GM21529 (cell line): ENCODE measurements at regions not wholly inside any gene's neighbourhood (a gene's known extent, or its start where the extent isn't known, plus 50 kb on each side); places are given as distances from the start of the nearest gene placed in this dataset.
"Not testable (repeated sequence)": the region's sequence is repeated elsewhere in the genome, so short reads cannot be mapped to it uniquely, and the experiment has no call there.

Source experiments
- ATAC-seq: cut with Tn5 transposase; IDR thresholded peaks from one replicate; pipeline ENCODE4 v1.9.1; 2021; ENCODE audit not compliant: unreplicated experiment

DNA sequence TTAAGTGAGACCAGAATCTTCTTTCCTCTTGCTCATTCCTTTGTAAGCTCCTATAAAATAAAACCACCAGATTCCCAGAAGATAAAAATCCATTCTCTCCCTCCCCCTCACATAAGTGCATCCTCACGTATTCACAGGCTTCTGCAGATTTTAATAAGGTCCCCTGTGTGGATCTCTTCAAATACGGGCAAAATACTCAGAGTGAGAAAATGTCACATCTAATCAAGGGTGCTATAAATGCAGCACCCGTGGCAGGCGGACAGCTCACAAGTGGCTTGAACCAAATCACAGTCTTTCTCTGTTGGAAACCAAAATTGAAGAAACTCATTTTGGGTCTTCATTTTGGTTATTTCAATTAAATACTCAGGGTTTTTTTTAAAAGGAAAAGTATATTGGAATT, 212.9 kb upstream of the CMC1 start:
- ATAC-seq: no peak

DNA sequence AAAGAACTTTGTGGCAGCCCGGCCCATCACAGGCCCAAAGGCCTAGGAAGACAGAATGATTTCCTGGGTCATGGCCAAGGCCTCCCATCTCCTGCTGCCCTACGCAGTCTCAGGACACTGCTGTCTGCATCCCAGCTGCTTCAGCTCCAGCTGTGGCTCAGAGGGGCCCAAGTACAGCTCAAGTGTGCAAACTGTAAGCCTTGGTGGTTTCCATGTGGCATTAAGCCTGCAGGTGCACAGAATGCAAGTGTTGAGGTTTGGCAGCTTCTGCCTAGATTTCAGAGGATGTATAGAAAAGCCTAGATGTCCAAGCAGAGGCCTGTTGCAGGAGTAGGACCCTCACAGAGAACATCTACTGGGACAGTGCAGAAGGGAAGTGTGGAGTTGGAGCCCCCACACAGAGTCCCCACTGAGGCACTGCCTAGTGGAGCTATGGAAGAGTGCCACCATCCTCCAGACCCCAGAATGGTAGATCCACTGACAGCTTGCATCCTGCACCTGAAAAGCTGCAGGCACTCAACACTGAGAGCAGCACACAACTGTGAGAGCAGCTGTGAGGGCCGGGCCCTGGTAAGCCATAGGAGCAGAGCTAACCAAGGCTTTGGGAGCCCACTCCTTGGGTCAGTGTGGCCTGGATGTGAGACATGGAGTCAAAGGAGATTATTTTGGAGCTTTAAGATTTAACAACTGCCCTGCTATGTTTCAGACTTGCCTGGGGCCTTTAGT, 208.2 kb upstream of the CMC1 start:
- ATAC-seq: no peak

DNA sequence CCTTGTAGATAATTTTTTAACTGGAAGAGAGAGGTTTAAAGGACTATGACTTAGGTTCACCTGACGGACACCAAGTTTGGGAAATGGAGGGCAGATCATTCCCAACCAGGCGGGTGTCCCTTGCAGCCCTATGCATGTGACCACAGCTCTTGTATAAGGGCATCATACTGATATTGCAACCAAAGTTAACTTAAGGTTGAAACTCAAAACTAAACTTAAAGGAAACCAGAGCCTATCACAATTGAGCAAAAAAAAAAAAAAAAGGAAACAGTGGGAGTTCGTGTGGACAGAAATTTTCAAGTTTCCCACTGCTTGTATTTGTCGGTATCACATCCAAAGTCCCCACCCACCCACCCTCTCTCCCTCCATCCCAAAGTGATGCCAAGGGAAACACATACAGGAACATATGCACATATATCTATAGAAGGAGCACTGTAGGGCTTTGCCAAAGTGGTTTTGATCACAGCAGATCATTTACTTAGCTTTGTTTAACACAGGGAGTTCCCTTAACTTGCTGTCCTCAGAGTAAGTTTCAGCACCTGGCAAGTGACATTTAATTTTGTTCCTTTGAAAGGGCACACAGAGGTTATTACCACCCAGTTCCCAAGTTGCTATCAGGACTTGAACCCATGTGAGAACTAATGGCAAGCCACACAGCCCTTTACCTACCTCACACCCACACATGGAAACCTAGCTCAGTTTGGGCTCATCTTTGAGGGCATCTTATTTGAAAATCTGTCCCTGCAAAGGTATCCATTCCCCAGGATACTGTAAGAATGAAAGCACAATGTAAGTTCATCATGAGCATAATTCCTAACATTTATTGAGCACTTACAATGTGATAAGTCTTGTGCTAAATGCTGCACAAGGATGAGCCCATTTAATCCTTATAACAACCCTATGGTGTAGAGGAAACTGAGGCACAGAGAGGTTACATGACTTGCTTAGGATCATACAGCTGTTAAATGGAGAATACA, 204.5 kb upstream of the CMC1 start:
- peak; percentile 58 for ATAC-seq

DNA sequence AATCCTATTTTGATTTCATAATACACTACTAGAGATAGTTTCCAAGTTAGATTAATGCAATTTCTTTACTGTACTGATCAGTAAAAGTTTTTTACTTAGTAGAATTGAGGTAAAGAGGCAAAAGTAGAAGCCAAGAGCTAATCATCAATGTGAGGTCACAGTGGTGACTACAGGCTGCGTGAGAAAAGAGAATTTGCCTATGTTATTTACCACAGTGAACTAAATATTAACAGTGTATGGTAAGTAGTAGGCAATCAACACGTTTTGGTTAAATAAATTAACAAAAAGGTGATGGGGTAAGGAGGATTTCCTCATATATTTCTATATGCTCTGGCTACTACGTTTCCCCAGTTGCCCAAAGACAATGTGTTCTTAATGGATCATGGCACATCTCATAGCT, 202.2 kb upstream of the CMC1 start:
- no peak for ATAC-seq

DNA sequence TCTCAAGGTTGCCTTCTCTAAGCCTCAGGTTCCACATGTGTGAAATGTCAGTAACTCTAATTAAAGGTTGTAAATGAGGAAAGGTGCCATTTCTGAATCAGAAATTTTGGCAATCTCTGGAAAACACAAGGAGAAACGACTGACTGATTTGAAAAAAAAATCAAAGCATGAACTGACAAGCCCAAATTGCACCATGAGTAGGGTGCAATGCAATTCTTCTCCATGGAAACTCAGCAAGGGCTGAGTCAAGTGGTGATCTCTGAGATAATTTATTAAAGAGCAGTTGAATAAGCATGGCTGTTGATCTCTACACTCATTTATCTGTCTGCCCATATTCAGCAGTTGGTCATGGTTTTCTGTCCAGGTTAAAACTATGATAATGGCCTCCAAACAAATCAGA, 201.6 kb upstream of the CMC1 start:
- no peak for ATAC-seq

DNA sequence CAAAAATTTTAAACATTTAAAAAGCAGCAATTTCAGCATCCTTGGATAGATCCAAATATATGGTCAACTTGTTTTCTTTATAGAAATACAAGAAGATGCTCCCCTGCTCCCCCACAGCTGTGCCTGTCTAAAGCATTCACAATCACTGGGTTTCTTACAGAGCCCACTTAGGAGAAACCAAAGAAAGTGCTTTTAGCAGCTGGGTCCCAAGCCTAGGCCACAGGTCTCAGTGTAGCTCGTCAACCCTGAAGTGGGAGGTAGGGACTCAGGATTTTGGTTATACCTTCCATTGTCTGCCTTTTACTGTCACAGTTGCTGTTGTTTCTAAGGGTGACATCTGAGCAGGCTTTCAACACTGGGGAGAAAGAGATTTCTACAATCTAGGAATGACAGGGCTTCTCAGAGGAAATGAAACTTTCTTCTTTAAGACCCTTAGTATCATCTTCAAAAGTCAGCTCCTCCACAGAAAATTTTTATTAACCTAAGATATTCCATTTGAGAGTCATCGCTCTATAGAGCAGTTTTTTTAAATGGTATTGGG, 199.3 kb upstream of the CMC1 start:
- peak; percentile 59 for ATAC-seq

DNA sequence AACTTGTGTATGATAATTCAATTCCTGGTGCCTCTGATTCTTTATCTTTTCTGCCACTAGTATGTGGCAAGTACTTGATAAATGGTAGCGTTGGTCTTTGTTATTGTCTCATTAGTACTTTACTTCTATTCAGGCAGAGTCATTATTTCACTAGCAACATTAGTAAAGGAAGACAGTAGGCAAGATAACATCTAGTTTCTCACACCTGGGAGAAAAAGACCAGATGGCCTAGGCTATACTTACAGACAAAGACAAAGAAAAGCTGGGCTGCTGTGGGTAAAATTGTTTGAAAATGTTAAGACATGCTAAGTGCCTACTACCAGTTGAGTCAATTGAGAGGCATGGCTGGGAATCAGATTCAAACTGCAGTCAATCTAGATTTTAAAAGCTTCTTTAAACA, 198.7 kb upstream of the CMC1 start:
- ATAC-seq: peak; percentile 34

DNA sequence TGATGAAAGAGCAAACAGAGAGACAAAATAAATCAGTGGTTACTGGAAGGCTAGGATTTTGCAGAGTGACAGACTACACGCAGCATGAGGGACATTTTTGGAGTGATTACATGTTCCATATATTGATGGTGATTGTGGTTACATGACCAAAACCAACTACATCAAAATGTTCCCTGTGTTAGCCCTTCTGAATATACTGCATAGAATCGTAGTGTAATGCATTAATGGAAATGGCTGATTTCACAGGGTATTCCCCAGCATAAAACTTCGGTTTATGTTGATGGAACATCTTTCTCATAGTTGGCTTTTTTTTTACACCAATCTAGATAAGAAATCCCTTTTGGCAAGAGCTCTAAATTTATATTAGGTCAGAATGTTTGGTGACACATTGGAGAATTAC, 191.3 kb upstream of the CMC1 start:
- no peak for ATAC-seq

DNA sequence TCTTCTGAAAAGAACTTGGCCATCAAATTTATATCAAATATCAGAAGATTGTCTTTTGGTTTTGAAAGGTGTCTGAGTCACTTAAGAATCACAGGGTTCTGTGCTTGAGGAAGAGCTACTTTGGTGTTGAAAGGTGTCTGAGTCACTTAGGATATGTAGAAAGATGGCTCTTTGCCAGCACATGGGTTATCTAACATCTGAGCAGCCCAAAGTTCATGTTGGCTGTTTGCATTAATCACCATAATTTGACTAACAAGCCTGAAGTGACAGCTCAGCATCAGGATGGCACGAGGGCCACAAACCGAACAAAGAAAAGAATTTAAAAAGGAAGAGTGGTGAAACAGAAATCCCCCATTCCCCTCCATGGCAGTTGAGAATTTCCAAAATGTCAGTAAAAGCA, 190.5 kb upstream of the CMC1 start:
- ATAC-seq: no peak

DNA sequence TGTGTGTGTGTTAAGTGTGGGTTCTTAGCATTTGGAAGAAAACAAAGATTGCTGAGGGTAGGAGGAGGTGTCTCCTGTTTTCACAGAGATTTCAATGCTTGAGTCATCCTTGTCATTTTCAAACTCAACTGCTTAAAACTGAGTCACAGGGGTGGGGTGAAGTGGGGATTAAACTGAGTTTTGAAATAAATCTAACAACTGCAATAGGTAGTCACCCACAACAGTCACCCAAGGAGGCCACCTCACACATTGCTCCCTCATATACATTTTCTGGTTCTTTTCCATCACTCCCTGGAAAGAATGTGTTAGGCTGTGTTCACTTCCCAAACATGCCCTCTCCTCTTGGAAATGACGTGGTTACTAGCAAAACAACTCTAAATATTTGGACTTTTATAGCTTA, 187.7 kb upstream of the CMC1 start:
- ATAC-seq: no peak

DNA sequence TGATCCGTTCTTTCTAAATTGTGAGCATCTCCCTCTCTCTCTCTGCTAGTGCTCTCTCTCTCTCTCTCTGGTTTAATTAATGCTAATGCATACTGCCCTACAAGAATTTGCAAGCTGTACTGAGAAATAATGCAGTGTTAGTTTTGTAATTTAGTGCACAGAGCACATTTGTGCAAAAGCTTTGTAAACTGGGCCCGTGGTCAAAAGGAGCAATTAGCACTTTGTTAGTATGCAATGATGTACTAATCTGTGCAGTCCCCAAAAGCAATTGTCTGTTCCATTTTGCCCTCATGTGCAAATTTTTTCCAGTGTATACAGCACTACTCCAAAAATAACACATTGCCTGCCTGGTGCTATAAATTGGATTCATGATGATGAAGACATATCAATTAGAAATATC, 184.6 kb upstream of the CMC1 start:
- ATAC-seq: no peak

DNA sequence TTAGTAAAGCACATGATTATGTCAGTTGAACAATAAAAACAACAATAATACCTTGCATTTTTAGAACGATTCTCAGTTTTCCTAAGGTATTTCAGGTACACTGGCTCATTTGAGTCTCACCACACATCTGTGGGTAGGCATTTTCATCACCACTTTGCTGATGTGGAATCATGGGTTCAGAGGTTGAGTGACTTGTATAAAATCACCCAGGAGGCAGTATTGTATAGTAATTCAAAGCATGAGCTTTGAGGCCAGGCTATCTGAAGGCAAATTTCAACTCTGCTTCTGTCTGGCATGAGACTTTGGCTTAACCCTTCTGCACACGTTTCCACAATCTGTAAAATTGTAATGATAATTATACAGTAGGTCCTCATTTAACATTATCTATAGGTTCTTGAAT, 183.9 kb upstream of the CMC1 start:
- no peak for ATAC-seq

DNA sequence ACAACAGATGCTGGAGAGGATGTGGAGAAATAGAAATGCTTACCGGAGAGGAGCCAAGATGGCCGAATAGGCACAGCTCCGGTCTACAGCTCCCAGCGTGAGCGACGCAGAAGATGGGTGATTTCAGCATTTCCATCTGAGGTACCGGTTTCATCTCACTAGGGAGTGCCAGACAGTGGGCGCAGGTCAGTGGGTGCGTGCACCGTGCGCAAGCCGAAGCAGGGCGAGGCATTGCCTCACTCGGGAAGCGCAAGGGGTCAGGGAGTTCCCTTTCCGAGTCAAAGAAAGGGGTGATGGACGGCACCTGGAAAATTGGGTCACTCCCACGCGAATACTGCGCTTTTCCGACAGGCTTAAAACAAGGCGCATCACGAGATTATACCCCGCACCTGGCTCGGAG, 182.2 kb upstream of the CMC1 start:
- ATAC-seq: not testable (repeated sequence)

DNA sequence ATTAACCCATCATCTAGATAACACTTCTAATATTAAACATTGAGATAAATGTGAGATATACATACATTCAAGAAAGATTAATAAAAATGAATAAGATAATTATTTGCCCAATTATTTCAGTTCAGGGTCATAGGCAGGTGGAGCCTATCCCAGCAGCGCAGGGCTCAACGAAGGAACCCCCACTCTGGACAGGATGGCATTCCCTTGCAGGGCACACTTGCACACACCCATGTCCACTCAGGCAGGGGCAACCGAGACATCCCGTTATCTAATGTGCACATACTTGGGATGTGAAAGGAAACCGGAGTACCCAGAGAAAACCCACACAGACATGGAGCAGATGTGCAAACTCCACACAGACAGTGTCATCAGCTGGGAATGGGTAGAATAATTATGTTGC, 175.4 kb upstream of the CMC1 start:
- no peak for ATAC-seq

DNA sequence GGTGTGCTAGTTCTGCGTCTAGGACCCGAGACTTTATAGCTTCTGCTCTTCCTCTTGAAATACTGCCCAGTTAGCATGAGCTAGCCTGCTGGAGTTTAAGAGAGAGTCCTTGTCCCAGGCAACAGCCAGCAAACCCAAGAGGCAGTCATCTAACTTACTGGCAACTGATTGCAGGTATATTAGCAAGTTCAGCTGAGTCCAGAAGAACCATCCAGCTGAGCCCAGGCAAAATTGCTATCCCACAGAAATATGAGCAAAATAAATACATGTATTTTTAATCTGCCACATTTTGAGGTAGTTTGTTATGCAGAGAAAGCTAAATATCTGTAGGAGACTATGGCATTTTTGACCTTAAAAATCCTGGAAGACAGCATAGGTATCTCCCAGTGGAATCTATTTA, 174.4 kb upstream of the CMC1 start:
- no peak for ATAC-seq

DNA sequence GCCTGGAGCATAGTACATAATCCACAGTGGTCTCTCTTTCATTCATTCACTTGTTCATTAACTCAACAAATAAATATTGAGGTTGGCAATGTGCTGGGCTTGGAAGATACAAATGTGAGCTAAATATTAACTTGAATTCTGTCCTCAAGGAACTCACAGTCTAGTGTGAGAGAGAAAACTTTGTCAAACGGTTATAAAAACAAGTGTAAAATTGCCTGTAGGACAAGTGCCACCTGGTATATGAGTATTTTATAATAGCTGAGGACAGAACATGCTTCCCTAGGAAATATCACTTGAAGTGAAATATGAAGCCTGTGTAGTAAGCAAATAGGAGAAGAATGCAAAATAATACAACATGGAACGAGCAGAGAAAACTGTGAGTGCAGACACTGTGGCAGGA, 173.1 kb upstream of the CMC1 start:
- no peak for ATAC-seq

DNA sequence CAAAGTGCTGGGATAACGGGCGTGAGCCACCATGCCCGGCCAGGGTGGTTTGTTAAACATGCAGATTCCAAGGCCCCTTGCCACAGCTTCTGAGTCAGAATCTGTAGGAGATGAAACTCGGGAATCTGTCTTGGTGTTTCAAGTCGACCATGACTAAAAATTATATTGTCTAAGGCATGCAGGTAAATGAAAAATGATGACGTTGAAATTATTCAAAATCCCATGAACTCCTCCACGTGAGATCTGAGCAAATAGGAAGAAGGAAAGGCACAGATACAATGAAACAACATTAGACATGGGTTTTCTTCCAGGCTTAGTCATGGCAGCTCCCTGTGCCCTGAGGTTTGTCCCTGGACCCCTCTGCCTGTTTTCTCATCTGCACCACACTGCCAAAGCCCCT, 172.0 kb upstream of the CMC1 start:
- ATAC-seq: no peak

DNA sequence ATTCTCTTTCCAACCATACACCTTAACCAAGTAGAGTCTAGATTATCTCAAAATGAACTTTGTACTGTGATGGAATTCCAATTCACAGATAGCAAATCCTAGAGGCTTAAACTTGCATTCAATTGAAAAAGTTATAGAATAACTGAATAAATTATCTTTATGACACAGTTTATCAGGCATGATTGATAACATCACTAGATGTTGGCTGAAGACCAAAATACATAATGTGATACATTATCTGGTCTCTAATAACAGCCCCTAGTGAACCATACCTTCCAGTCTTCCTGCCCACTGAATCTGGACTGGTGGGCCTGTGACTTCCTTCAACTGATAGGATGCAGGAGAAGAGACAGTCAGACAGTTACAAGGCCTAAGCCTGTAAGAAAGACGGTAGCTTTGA, 165.2 kb upstream of the CMC1 start:
- no peak for ATAC-seq

DNA sequence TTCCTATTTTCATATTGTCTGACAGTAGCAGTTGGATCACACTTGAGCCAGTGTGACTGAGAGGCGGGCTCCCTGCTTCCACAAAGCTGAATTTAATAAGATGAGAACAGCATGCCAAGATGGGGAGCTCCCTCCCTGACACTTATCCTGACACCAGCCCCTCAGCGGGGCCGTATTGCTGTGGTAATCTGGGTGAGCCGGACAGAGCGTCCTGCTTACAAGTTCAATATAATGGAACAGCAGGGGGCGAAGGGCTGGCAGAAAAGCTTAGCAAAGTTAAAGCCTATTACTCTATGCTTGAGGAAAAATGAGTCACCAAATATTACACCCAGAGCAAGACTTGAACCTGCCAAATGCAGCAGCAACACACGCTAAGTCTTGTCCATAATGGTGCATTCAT, 163.8 kb upstream of the CMC1 start:
- ATAC-seq: no peak

DNA sequence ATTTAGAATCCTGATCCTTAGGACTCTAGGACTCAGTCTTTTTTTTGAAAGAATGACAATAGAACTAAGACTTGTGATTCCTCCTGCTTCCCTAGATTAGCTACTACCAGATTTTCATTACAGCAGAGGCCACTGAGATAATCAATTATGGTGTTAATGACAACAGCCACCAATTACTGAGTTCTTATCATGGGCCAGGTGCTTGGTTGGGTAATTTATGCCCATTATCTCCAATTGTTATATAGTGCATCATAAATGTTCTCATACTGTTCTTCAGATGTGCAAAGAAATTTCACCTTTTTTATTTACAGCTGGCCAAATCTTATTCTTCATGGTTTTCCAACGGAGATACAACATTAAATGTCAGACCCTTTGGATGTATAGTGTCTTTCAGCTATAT, 162.9 kb upstream of the CMC1 start:
- no peak for ATAC-seq

DNA sequence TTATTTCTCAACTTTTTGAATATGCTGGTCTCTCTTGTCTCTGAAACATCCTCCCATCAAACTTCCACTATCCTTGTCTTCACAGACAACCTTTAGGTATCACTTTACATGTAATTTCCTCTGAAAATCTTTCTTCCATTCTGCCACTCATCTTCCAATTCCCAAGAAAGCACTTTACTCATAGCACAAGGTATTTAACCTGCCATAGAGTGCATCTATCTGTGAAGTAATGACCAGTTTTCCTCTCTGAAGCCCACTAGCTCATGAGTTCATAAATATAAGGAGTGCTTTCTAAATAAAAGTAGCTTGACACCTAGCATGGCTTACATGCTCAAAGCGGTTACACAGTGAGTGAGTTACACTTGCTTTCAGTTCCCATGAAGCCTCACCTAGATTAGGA, 160.7 kb upstream of the CMC1 start:
- no peak for ATAC-seq

DNA sequence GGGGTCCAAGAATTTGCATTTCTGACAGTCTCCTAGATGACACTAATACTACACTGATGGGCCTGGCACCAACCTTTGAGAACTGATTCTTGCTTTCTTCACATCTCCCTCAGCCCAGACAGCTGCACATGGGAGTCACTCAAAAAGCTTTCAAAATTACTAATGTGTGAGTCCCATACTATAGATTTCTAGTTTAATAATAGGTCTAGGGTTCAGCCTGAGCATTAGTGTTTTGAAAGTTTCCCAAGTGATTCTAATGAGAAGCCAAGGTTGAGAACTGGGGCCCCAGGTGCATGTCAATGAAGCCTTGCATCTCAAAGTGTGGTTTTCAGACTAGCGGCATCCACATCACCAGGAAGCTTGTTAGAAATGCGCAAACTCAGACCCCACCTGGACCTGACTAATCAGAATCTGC, 159.9 kb upstream of the CMC1 start:
- ATAC-seq: peak; percentile 60
